Ovary (tissue), 3 donors: ENCODE measurements at regions not wholly inside any gene's neighbourhood (a gene's known extent, or its start where the extent isn't known, plus 50 kb on each side); places are given as distances from the start of the nearest gene placed in this dataset.

ENCODE experiments used
- CTCF ChIP-seq, 3 donors: fragments of 450-650 bp in 2 of 3; fragments of 200-600 bp in 1 of 3; IDR thresholded peaks; one replicate each; pipeline versions ENCODE4 v1.5.1 to v1.8.0; 2016 to 2022; ENCODE audit warnings: antibody characterized with exemption in 3 of 3, mild to moderate bottlenecking in 1 of 3
- EP300 ChIP-seq: sonication (generic); formaldehyde crosslinking; IDR thresholded peaks from one replicate; pipeline ENCODE4 v1.6.1; 2017; ENCODE audit warnings: antibody characterized with exemption
- POLR2A ChIP-seq: fragments of 450-650 bp; IDR thresholded peaks from one replicate; pipeline ENCODE4 v1.6.1; 2017; ENCODE audit warnings: antibody characterized with exemption, mild to moderate bottlenecking, moderate library complexity
- donor health status: DM: no; HTN: no; CAD: no.

DNA sequence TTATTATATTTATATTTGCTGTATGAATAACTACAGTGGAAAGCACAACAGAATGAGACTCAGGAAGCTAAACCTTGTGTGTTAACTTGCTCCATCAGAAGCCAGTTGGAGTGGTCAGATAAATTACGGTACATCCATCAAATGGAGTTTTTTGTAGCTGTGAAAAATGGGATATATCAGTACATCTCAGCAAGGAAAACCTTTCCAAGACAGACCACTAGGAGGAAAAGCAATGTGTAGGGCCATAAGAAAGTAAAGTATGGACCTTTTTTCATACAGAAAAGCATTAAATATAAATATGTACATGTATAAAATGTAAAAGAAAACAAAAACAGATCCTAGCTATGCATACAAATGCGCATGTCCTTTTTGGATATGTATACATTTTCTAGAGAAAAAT is 403.8 kb upstream of the CDH11 start:
- TF ChIP-seq CTCF (IDR thresholded peaks at IDR 0.05), result no peak
- TF ChIP-seq POLR2A, result no peak
- TF ChIP-seq EP300, result no peak
